ENCODE measurements at regions not wholly inside any gene's neighbourhood (a gene's known extent, or its start where the extent isn't known, plus 50 kb on each side); places are given as distances from the start of the nearest gene placed in this dataset.
"Not testable (repeated sequence)": the region's sequence is repeated elsewhere in the genome, so short reads cannot be mapped to it uniquely, and the experiment has no call there.

DNA sequence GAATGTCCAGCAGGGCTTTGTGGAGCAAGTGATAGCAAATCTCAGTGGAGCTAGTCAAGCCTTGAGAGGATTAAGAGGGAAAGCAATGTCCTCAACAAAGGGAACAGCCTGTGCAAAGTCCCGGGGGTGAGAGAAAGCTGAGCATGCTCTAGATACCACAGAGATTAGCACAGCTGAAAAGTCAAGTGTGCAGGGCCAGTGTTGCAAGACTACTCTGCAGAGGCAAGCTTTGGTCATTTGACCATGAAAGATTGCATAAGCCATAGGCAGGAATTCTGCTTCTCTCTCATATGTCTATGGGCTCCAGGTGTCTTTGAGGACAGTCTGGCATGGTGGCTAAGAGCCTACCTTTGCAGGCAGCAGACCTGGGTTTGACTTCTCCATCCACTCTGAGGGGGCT is 181.0 kb upstream of the JUN start:
- Histone ChIP-seq H3K9me3 (ENCODE audit: control insufficient read depth, low read length) (no peaks in the 10 kb centered on the region), H3K4me2 (ENCODE audit: low read length) (no peak overlapping the region), H3K4me3 (ENCODE audit: low read depth, low read length) (no peak overlapping the region), H2AFZ (no peak overlapping the region), H3K36me3 (ENCODE audit: control insufficient read depth, insufficient read depth, low read length) (no peaks in the 10 kb centered on the region), H3K27me3 (ENCODE audit: control insufficient read depth, insufficient read depth, low read length) (no peaks in the 10 kb centered on the region), H3K27ac (peak overlapping the region; percentile 93), H3K4me1 (peaks cover 34% of the 10 kb centered on the region), H3K9ac (no peak overlapping the region), H3K79me2 (no peaks in the 10 kb centered on the region)
- TF ChIP-seq CTCF (IDR thresholded peaks at IDR 0.05) = no peak

- H3K9me3 ChIP-seq (ENCODE audit: control insufficient read depth, low read length) = no peaks in the 10 kb centered on the region
- H3K4me1 ChIP-seq = peaks cover 34% of the 10 kb centered on the region
- no peak overlapping the region for H3K4me3 ChIP-seq (ENCODE audit: low read depth, low read length)
- H3K79me2 ChIP-seq = no peaks in the 10 kb centered on the region
- no peak overlapping the region for H3K9ac ChIP-seq
- H3K36me3 ChIP-seq (ENCODE audit: control insufficient read depth, insufficient read depth, low read length) = no peaks in the 10 kb centered on the region
- TF ChIP-seq CTCF (IDR thresholded peaks at IDR 0.05) = no peak
- no peaks in the 10 kb centered on the region for H3K27me3 ChIP-seq (ENCODE audit: control insufficient read depth, insufficient read depth, low read length)
- H3K4me2 ChIP-seq (ENCODE audit: low read length) = no peak overlapping the region
- peak overlapping the region; percentile 56 for H2AFZ ChIP-seq
- H3K27ac ChIP-seq = peak overlapping the region; percentile 93
Measured at GRCh38 chr1:58966103-58966916, 182.5 kb upstream of the JUN start.

- no peak overlapping the region for H3K9ac ChIP-seq
- no peak overlapping the region for H3K4me2 ChIP-seq (ENCODE audit: low read length)
- H3K79me2 ChIP-seq = no peaks in the 10 kb centered on the region
- H3K9me3 ChIP-seq (ENCODE audit: control insufficient read depth, low read length) = no peaks in the 10 kb centered on the region
- no peaks in the 10 kb centered on the region for H3K27me3 ChIP-seq (ENCODE audit: control insufficient read depth, insufficient read depth, low read length)
- H2AFZ ChIP-seq = no peak overlapping the region
- H3K36me3 ChIP-seq (ENCODE audit: control insufficient read depth, insufficient read depth, low read length) = no peaks in the 10 kb centered on the region
- peaks cover 37% of the 10 kb centered on the region for H3K4me1 ChIP-seq
- no peak overlapping the region for H3K4me3 ChIP-seq (ENCODE audit: low read depth, low read length)
- H3K27ac ChIP-seq = peak overlapping the region; percentile 93
- no peak for TF ChIP-seq CTCF (IDR thresholded peaks at IDR 0.05)
Measured at GRCh38 chr1:58966917-58967740, 183.3 kb upstream of the JUN start.

GRCh38 chr1:58968360-58968952 is 184.6 kb upstream of the JUN start:
- H3K79me2 ChIP-seq = no peaks in the 10 kb centered on the region
- TF ChIP-seq CTCF (IDR thresholded peaks at IDR 0.05) = no peak
- H2AFZ ChIP-seq = peak overlapping the region; percentile 58
- no peaks in the 10 kb centered on the region for H3K27me3 ChIP-seq (ENCODE audit: control insufficient read depth, insufficient read depth, low read length)
- no peak overlapping the region for H3K9ac ChIP-seq
- no peaks in the 10 kb centered on the region for H3K36me3 ChIP-seq (ENCODE audit: control insufficient read depth, insufficient read depth, low read length)
- H3K9me3 ChIP-seq (ENCODE audit: control insufficient read depth, low read length) = no peaks in the 10 kb centered on the region
- H3K4me2 ChIP-seq (ENCODE audit: low read length) = peak overlapping the region; percentile 50
- H3K4me3 ChIP-seq (ENCODE audit: low read depth, low read length) = peak overlapping the region; percentile 20
- H3K27ac ChIP-seq = peak overlapping the region; percentile 93
- H3K4me1 ChIP-seq = peaks cover 43% of the 10 kb centered on the region

- peak overlapping the region; percentile 93 for H3K27ac ChIP-seq
- not testable (repeated sequence) for H3K9ac ChIP-seq
- H3K4me1 ChIP-seq = peaks cover 43% of the 10 kb centered on the region
Measured at GRCh38 chr1:58969176-58969575, 185.3 kb upstream of the JUN start.

More at GRCh38 chr1:58969176-58969575, 185.3 kb upstream of the JUN start:
- Histone ChIP-seq H3K4me2 (ENCODE audit: low read length) (peak overlapping the region; percentile 39), H2AFZ (peak overlapping the region; percentile 58)
- H3K4me3 ChIP-seq (ENCODE audit: low read depth, low read length); H3K9me3 ChIP-seq (ENCODE audit: control insufficient read depth, low read length); H3K27me3 ChIP-seq (ENCODE audit: control insufficient read depth, insufficient read depth, low read length); H3K36me3 ChIP-seq (ENCODE audit: control insufficient read depth, insufficient read depth, low read length); H3K79me2 ChIP-seq: not testable (repeated sequence)
